Heart right ventricle (tissue), 16 donors: ENCODE measurements at regions not wholly inside any gene's neighbourhood (a gene's known extent, or its start where the extent isn't known, plus 50 kb on each side); places are given as distances from the start of the nearest gene placed in this dataset.
"Not testable (repeated sequence)": the region's sequence is repeated elsewhere in the genome, so short reads cannot be mapped to it uniquely, and the experiment has no call there.

Source experiments
- ATAC-seq, 8 donors: fragments of 200-7000 bp; cut with Tn5 transposase; one replicate each; pipeline ENCODE4 v1.9.1; 2020; ENCODE audit warnings: mild to moderate bottlenecking in 8 of 8, moderate library complexity in 8 of 8, moderate number of reproducible peaks in 1 of 8
- DNase-seq, 2 donors: peaks; one replicate each; pipeline ENCODE4 v3.0.0-alpha.2; 2020
- H3K27ac ChIP-seq, 10 donors: fragments of 200-600 bp; sonication (generic) in 2 of 10; one replicate each; pipeline versions ENCODE4 v1.5.0 to v1.8.0; 2020 to 2022; ENCODE audit warnings: mild to moderate bottlenecking in 3 of 10
- H3K27me3 ChIP-seq, 7 donors: fragments of 200-600 bp; one replicate each; pipeline ENCODE4 v1.8.0; 2021 to 2022; ENCODE audit warnings: mild to moderate bottlenecking in 2 of 7
- H3K36me3 ChIP-seq, 9 donors: fragments of 200-600 bp; sonication (generic) in 1 of 9; one replicate each; pipeline versions ENCODE4 v1.5.0 to v1.8.0; 2020 to 2022; ENCODE audit warnings: mild to moderate bottlenecking in 2 of 9
- H3K4me1 ChIP-seq, 9 donors: fragments of 200-600 bp; sonication (generic) in 1 of 9; one replicate each; pipeline versions ENCODE4 v1.5.0 to v1.8.0; 2020 to 2022; ENCODE audit warnings: mild to moderate bottlenecking in 4 of 9
- H3K4me3 ChIP-seq, 10 donors: fragments of 200-600 bp; sonication (generic) in 2 of 10; one replicate each; pipeline versions ENCODE4 v1.5.0 to v1.8.0; 2020 to 2022; ENCODE audit warnings: mild to moderate bottlenecking in 7 of 10, moderate library complexity in 2 of 10
- H3K9me3 ChIP-seq, 11 donors: fragments of 200-600 bp in 10 of 11; sonication (generic) in 2 of 11; one replicate each; pipeline versions ENCODE4 v1.5.0 to v1.8.0; 2013 to 2022; ENCODE audit warnings: mild to moderate bottlenecking in 2 of 11, control low read depth in 1 of 11, moderate library complexity in 1 of 11
- WGBS, 2 donors: extraction: QIAGEN DNeasy Blood & Tissue Kit; methylation state at CpG; one replicate each; pipeline ENCODE4 v1.1.7; 2013; ENCODE audit warnings: inconsistent platforms in 1 of 2; 5-methylcytosine and 5-hydroxymethylcytosine counted together
- intact Hi-C, 10 donors: fragments of 100-400 bp; cut with DNase I; formaldehyde crosslinking; loops; one replicate each; pipeline versions ENCODE4 v1.11.1 to v1.14.2; 2022
- TF ChIP-seq, protein P1 (sequence below), 9 donors: fragments of 200-600 bp; sonication (generic) in 2 of 9; IDR thresholded peaks; one replicate each; pipeline versions ENCODE4 v1.5.0 to v1.8.0; 2021 to 2022; ENCODE audit warnings: antibody characterized with exemption in 9 of 9, mild to moderate bottlenecking in 5 of 9, moderate library complexity in 1 of 9
- donor health status: Arrhythmogenic right ventricular cardiomyopathy.
- donor health status: ischemic (EF 13 %, LVEDD 7.1; RV severe dilation, severe dysfunction).
- donor health status: healthy with polysubstance abuse.
- donor health status: DM: no; HTN: yes; CAD: no.
- donor health status: DM: no; HTN: no; CAD: no.
- donor health status: ischemic (EF 25% LVEDD 6.9; RV normal size, moderate dysfunction).
- donor health status: ischemic (EF 25% LVEDD 5.7; RV mildly dilated, moderate dysfunction).
- donor health status: healthy.
- donor health status: DM: yes; HTN: yes; CAD: no.
- donor health status: Ischemic cardiomyopathy.
- donor health status: ischemic (EF 35%, LVEDD 5.7; RV mildly dilated, moderate dysfunction).
- donor health status: nonischemic (EF 11% LVEDD 7.7; RV severe dilation, severe dysfunction).
- donor health status: DM: yes; HTN: yes; CAD: no.
- donor health status: PGD.
- donor health status: ischemic (EF 29% LVEDD 5.4; RV normal size, mild dysfunction).
- donor health status: nonischemic (EF 23%, LVEDD 6.1; RV moderate dilation, normal function).

GRCh38 chr12:46516238-46516932 is 143.8 kb upstream of the SLC38A2 start:
- H3K27ac ChIP-seq = no peak overlapping the region
- intact Hi-C loops = no loop called here
- peak in 3 of 8 donors; percentile 15 to 50 (median 34) for ATAC-seq
- H3K4me1 ChIP-seq = peaks cover 0 to 23% (median 4%) of the 10 kb centered on the region in 9 donors
- no peaks in the 10 kb centered on the region for H3K27me3 ChIP-seq
- no peak for DNase-seq
- TF ChIP-seq, protein P1, sequence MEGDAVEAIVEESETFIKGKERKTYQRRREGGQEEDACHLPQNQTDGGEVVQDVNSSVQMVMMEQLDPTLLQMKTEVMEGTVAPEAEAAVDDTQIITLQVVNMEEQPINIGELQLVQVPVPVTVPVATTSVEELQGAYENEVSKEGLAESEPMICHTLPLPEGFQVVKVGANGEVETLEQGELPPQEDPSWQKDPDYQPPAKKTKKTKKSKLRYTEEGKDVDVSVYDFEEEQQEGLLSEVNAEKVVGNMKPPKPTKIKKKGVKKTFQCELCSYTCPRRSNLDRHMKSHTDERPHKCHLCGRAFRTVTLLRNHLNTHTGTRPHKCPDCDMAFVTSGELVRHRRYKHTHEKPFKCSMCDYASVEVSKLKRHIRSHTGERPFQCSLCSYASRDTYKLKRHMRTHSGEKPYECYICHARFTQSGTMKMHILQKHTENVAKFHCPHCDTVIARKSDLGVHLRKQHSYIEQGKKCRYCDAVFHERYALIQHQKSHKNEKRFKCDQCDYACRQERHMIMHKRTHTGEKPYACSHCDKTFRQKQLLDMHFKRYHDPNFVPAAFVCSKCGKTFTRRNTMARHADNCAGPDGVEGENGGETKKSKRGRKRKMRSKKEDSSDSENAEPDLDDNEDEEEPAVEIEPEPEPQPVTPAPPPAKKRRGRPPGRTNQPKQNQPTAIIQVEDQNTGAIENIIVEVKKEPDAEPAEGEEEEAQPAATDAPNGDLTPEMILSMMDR (IDR thresholded peaks at IDR 0.05) = no peak
- H3K36me3 ChIP-seq = no peaks in the 10 kb centered on the region
- no peak overlapping the region for H3K4me3 ChIP-seq
- H3K9me3 ChIP-seq = peaks cover 0 to 7% (median under 1%) of the 10 kb centered on the region in 11 donors
- 81 to 86% methylated on average over 5 of the region's 5 CpGs for WGBS, 2 donors

GRCh38 chr12:46515829-46516228 is 143.3 kb upstream of the SLC38A2 start:
- 48 to 79% methylated on average over 1 of the region's 1 CpG for WGBS, 2 donors
- intact Hi-C loops = no loop called here
- H3K4me1 ChIP-seq = peaks cover 0 to 18% (median 3%) of the 10 kb centered on the region in 9 donors
- peaks cover 0 to 13% (median 3%) of the 10 kb centered on the region in 11 donors for H3K9me3 ChIP-seq
- TF ChIP-seq, protein P1 (IDR thresholded peaks at IDR 0.05) = no peak
- ATAC-seq (peak in 6 of 8 donors; percentile 28 to 86 (median 64)), DNase-seq (peak in 1 of 2 donors; percentile 29)
- H3K27ac ChIP-seq = no peak overlapping the region
- H3K36me3 ChIP-seq = no peaks in the 10 kb centered on the region
- no peaks in the 10 kb centered on the region for H3K27me3 ChIP-seq
- no peak overlapping the region for H3K4me3 ChIP-seq

DNA sequence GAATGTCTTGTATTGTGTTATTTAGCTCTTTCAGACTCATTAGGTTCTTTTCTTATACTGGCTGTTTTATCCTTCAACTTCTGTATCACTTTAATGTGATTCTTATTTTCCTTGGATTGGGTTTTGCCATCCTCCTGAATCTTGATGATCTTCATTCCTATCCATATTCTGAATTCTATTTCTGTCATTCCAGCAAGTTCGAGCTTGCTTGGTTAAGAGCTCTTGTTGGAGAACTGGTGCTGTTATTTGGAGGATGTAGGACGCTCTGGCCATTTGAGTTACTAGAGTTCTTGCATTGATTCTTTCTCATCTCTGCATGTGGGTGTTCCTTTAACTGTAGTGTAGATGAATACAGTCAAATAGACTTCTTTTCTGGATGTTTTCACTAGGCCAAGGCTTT is 142.3 kb upstream of the SLC38A2 start:
- peaks cover 0 to 18% (median 3%) of the 10 kb centered on the region in 9 donors for H3K4me1 ChIP-seq
- no peak overlapping the region for H3K27ac ChIP-seq
- DNase-seq = no peak
- H3K36me3 ChIP-seq = no peaks in the 10 kb centered on the region
- no peaks in the 10 kb centered on the region for H3K27me3 ChIP-seq
- intact Hi-C loops = no loop called here
- peaks cover 0 to 21% (median 3%) of the 10 kb centered on the region in 11 donors for H3K9me3 ChIP-seq
- TF ChIP-seq, protein P1 (IDR thresholded peaks at IDR 0.05) = no peak
- ATAC-seq = no peak
- no peak overlapping the region for H3K4me3 ChIP-seq
- WGBS, 2 donors = 89 to 93% methylated on average over 2 of the region's 2 CpGs

DNA sequence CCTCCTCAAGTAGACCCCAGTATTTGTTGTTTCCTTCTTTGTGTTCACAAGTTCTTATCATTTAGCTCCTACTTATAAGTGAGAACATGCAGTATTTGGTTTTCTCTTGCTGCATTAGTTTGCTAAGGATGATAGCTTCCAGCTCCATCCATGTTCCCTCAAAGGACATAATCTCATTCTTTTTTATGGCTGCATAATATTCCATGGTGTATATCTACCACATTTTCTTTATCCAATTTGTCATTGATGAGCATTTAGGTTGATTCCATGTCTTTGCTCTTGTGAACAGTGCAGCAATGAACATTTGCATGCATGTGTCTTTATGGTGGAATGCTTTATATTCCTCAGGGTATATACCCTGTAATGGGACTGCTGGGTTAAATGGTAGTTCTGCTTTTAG is 137.7 kb upstream of the SLC38A2 start:
- H3K9me3 ChIP-seq = peaks cover 0 to 38% (median 11%) of the 10 kb centered on the region in 11 donors
- H3K36me3 ChIP-seq, intact Hi-C loops, H3K27me3 ChIP-seq, H3K27ac ChIP-seq, H3K4me1 ChIP-seq, ATAC-seq, H3K4me3 ChIP-seq, DNase-seq: not testable (repeated sequence)

DNA sequence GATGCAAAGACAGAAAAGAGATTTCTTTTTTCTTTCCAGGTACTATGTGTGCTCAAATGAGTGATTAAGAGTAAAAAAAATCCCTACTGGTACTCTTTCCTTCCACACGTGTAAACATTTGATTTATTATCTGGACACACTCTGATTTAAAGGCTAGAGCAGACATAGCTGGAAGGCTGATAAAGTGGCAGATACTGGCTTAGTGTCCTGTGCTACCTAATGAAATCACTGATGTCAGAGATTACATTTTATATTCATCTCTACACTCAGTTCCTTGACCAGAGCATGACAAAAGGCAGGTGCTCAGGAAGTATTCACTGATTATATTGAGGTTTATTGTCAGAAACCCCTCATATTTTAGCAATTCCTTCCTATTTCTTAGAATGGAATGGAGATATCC is 136.6 kb upstream of the SLC38A2 start:
- ATAC-seq = no peak
- Histone ChIP-seq H3K27me3 (no peaks in the 10 kb centered on the region), H3K4me3 (no peak overlapping the region), H3K27ac (no peak overlapping the region), H3K9me3 (peaks cover 0 to 42% (median 11%) of the 10 kb centered on the region in 11 donors), H3K4me1 (no peaks in the 10 kb centered on the region), H3K36me3 (no peaks in the 10 kb centered on the region)
- DNase-seq = no peak
- 60 to 63% methylated on average over 1 of the region's 1 CpG for WGBS, 2 donors
- TF ChIP-seq, protein P1 (IDR thresholded peaks at IDR 0.05) = no peak
- intact Hi-C loops = no loop called here
